ENCODE measurements at regions not wholly inside any gene's neighbourhood (a gene's known extent, or its start where the extent isn't known, plus 50 kb on each side); places are given as distances from the start of the nearest gene placed in this dataset.
"Not testable (repeated sequence)": the region's sequence is repeated elsewhere in the genome, so short reads cannot be mapped to it uniquely, and the experiment has no call there.

- POLR2A ChIA-PET (ENCODE audit: low non-redundant PET), result no interaction called here
- no peak for DNase-seq (ENCODE audit: low spot score)
- CTCF ChIA-PET, result interaction anchor here (0.5 to 1.0 kb wide), 2 partner anchors 37 to 95 kb away, joined by 3 to 4 read pairs; no protein-coding TSS in a partner anchor
- no peak overlapping the region for H3K27ac ChIP-seq
- TF ChIP-seq CTCF (conservative IDR thresholded peaks at IDR 0.05; ENCODE audit: low read depth), result no peak
Measured at GRCh38 chr3:193148688-193149473, 92.1 kb upstream of the PLAAT1 start.

- POLR2A ChIA-PET (ENCODE audit: low non-redundant PET), result no interaction called here
- TF ChIP-seq CTCF (conservative IDR thresholded peaks at IDR 0.05; ENCODE audit: low read depth), result no peak
- CTCF ChIA-PET, result interaction anchor here (1.0 kb wide), 1 partner anchor 20 kb away, joined by 3 read pairs; no protein-coding TSS in a partner anchor
Measured at GRCh38 chr3:193149998-193150397, 91.0 kb upstream of the PLAAT1 start.

GRCh38 chr3:193155044-193155781 lies 85.8 kb upstream of the PLAAT1 start:
- POLR2A ChIA-PET (ENCODE audit: low non-redundant PET), result not testable (repeated sequence)

More at GRCh38 chr3:193149998-193150397, 91.0 kb upstream of the PLAAT1 start:
- H3K27ac ChIP-seq, result no peak overlapping the region
- no peak for DNase-seq (ENCODE audit: low spot score)

GRCh38 chr3:193157051-193157450 lies 84.0 kb upstream of the PLAAT1 start:
- POLR2A ChIA-PET (ENCODE audit: low non-redundant PET), result no interaction called here
- CTCF ChIA-PET, result no interaction called here
- DNase-seq (ENCODE audit: low spot score), result no peak
- no peak overlapping the region for H3K27ac ChIP-seq
- TF ChIP-seq CTCF (conservative IDR thresholded peaks at IDR 0.05; ENCODE audit: low read depth), result no peak

More at GRCh38 chr3:193155044-193155781, 85.8 kb upstream of the PLAAT1 start:
- CTCF ChIA-PET; H3K27ac ChIP-seq; DNase-seq (ENCODE audit: low spot score): not testable (repeated sequence)

GRCh38 chr3:193165431-193166120 lies 75.4 kb upstream of the PLAAT1 start:
- CTCF ChIA-PET, result no interaction called here
- H3K27ac ChIP-seq, result no peak overlapping the region
- POLR2A ChIA-PET (ENCODE audit: low non-redundant PET), result no interaction called here
- no peak for TF ChIP-seq CTCF (conservative IDR thresholded peaks at IDR 0.05; ENCODE audit: low read depth)
- no peak for DNase-seq (ENCODE audit: low spot score)

GRCh38 chr3:193168931-193169330 lies 72.1 kb upstream of the PLAAT1 start:
- H3K27ac ChIP-seq, result no peak overlapping the region
- no peak for TF ChIP-seq CTCF (conservative IDR thresholded peaks at IDR 0.05; ENCODE audit: low read depth)
- ChIA-PET POLR2A (ENCODE audit: low non-redundant PET) (no interaction called here), CTCF (interaction anchor here (0.8 kb wide), 1 partner anchor 138 kb away, joined by 5 read pairs; no protein-coding TSS in a partner anchor)
- no peak for DNase-seq (ENCODE audit: low spot score)

Measured in RWPE1 (cell line).